Immature natural killer cell (primary cell): ENCODE measurements at regions not wholly inside any gene's neighbourhood (a gene's known extent, or its start where the extent isn't known, plus 50 kb on each side); places are given as distances from the start of the nearest gene placed in this dataset.

ENCODE experiments used
- DNase-seq, 3 donors: peaks; one replicate each; pipeline ENCODE4 v3.0.0; 2022; ENCODE audit warnings: mixed read lengths in 1 of 3
- H3K27ac Mint-ChIP-seq, 6 donors: one replicate each; pipeline ENCODE4 v1.8.0; 2020; ENCODE audit warnings: mixed read lengths in 6 of 6, mild to moderate bottlenecking in 5 of 6, inconsistent platforms in 4 of 6, moderate library complexity in 3 of 6
- H3K27me3 Mint-ChIP-seq, 3 donors: one replicate each; pipeline ENCODE4 v1.8.0; 2020 to 2021; ENCODE audit warnings: low read depth in 3 of 3, mild to moderate bottlenecking in 3 of 3, mixed read lengths in 3 of 3, moderate library complexity in 3 of 3, inconsistent platforms in 1 of 3
- H3K36me3 Mint-ChIP-seq, 3 donors: one replicate each; pipeline ENCODE4 v1.8.0; 2020; ENCODE audit warnings: mixed read lengths in 3 of 3, inconsistent platforms in 2 of 3, mild to moderate bottlenecking in 2 of 3
- H3K4me1 Mint-ChIP-seq, 2 donors: one replicate each; pipeline ENCODE4 v1.8.0; 2020; ENCODE audit warnings: inconsistent platforms in 2 of 2, mild to moderate bottlenecking in 2 of 2, mixed read lengths in 2 of 2, moderate library complexity in 1 of 2
- H3K4me3 Mint-ChIP-seq, 5 donors: one replicate each; pipeline ENCODE4 v1.8.0; 2020; ENCODE audit warnings: mild to moderate bottlenecking in 5 of 5, mixed read lengths in 5 of 5, inconsistent platforms in 3 of 5, moderate library complexity in 3 of 5
- H3K9me3 Mint-ChIP-seq, 6 donors: one replicate each; pipeline ENCODE4 v1.8.0; 2020; ENCODE audit warnings: mild to moderate bottlenecking in 6 of 6, mixed read lengths in 6 of 6, inconsistent platforms in 4 of 6, moderate library complexity in 3 of 6

GRCh38 chr16:63568164-63568563 lies 1531.9 kb upstream of the CDH8 start:
- no peaks in the 10 kb centered on the region for H3K4me1 Mint-ChIP-seq
- no peaks in the 10 kb centered on the region for H3K27me3 Mint-ChIP-seq
- H3K36me3 Mint-ChIP-seq = no peaks in the 10 kb centered on the region
- H3K27ac Mint-ChIP-seq = no peak overlapping the region
- peaks cover 2 to 56% (median 18%) of the 10 kb centered on the region in 6 donors for H3K9me3 Mint-ChIP-seq
- H3K4me3 Mint-ChIP-seq = no peak overlapping the region
- DNase-seq = no peak

GRCh38 chr16:63563819-63564505 lies 1527.7 kb upstream of the CDH8 start:
- no peaks in the 10 kb centered on the region for H3K36me3 Mint-ChIP-seq
- H3K27me3 Mint-ChIP-seq = no peaks in the 10 kb centered on the region
- no peak overlapping the region for H3K27ac Mint-ChIP-seq
- DNase-seq = no peak
- no peak overlapping the region for H3K4me3 Mint-ChIP-seq
- H3K9me3 Mint-ChIP-seq = peaks cover 15 to 65% (median 26%) of the 10 kb centered on the region in 6 donors
- H3K4me1 Mint-ChIP-seq = no peaks in the 10 kb centered on the region

GRCh38 chr16:63553980-63554379 lies 1517.7 kb upstream of the CDH8 start:
- Mint-ChIP-seq H3K9me3 (peaks cover 3 to 55% (median 17%) of the 10 kb centered on the region in 6 donors), H3K36me3 (no peaks in the 10 kb centered on the region), H3K27ac (no peak overlapping the region), H3K4me3 (no peak overlapping the region), H3K4me1 (no peaks in the 10 kb centered on the region), H3K27me3 (no peaks in the 10 kb centered on the region)
- DNase-seq = no peak

GRCh38 chr16:63539276-63539675 lies 1503.0 kb upstream of the CDH8 start:
- Mint-ChIP-seq H3K27me3 (no peaks in the 10 kb centered on the region), H3K27ac (no peak overlapping the region), H3K36me3 (no peaks in the 10 kb centered on the region), H3K4me3 (no peak overlapping the region), H3K9me3 (peaks cover 12 to 41% (median 15%) of the 10 kb centered on the region in 6 donors), H3K4me1 (no peaks in the 10 kb centered on the region)
- no peak for DNase-seq

GRCh38 chr16:63530974-63531373 lies 1494.7 kb upstream of the CDH8 start:
- Mint-ChIP-seq H3K4me3 (no peak overlapping the region), H3K9me3 (peaks cover 18 to 70% (median 32%) of the 10 kb centered on the region in 6 donors), H3K27me3 (no peaks in the 10 kb centered on the region), H3K4me1 (no peaks in the 10 kb centered on the region), H3K27ac (no peak overlapping the region), H3K36me3 (peaks cover 0 to 4% (median 0%) of the 10 kb centered on the region in 3 donors)
- DNase-seq = no peak

- no peak for DNase-seq
- peaks cover 20 to 62% (median 37%) of the 10 kb centered on the region in 6 donors for H3K9me3 Mint-ChIP-seq
- H3K36me3 Mint-ChIP-seq = peaks cover 0 to 4% (median 0%) of the 10 kb centered on the region in 3 donors
- H3K4me3 Mint-ChIP-seq = no peak overlapping the region
- no peaks in the 10 kb centered on the region for H3K27me3 Mint-ChIP-seq
- H3K27ac Mint-ChIP-seq = no peak overlapping the region
- H3K4me1 Mint-ChIP-seq = no peaks in the 10 kb centered on the region
Measured at GRCh38 chr16:63530208-63530607, 1494.0 kb upstream of the CDH8 start.

- peaks cover 20 to 58% (median 42%) of the 10 kb centered on the region in 6 donors for H3K9me3 Mint-ChIP-seq
- no peak overlapping the region for H3K4me3 Mint-ChIP-seq
- H3K36me3 Mint-ChIP-seq = peaks cover 0 to 4% (median 0%) of the 10 kb centered on the region in 3 donors
- H3K27ac Mint-ChIP-seq = no peak overlapping the region
- no peak for DNase-seq
- H3K27me3 Mint-ChIP-seq = no peaks in the 10 kb centered on the region
- no peaks in the 10 kb centered on the region for H3K4me1 Mint-ChIP-seq
Measured at GRCh38 chr16:63527404-63527803, 1491.2 kb upstream of the CDH8 start.

DNA sequence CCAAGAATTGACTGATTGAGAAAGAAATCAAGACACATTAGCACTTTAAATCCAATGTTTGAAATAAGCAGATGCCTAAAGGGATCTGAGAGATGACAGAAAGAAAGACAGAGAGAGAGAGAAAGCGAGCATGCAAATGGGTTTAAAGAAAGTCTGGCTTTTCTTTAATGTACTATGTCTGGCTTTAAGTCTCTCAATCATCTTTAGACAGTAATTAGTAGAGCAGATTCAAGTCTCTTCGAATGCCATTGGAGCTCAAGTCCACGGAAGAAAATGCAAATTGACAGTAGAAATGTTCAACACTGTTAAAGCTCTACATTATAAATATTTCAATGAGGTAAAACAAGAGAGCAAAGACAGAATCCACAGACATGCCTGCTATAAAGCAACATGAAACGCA lies 1480.2 kb upstream of the CDH8 start:
- Mint-ChIP-seq H3K27ac (no peak overlapping the region), H3K27me3 (no peaks in the 10 kb centered on the region), H3K9me3 (peaks cover 0 to 28% (median 11%) of the 10 kb centered on the region in 6 donors), H3K36me3 (no peaks in the 10 kb centered on the region), H3K4me1 (no peaks in the 10 kb centered on the region), H3K4me3 (no peak overlapping the region)
- no peak for DNase-seq

DNA sequence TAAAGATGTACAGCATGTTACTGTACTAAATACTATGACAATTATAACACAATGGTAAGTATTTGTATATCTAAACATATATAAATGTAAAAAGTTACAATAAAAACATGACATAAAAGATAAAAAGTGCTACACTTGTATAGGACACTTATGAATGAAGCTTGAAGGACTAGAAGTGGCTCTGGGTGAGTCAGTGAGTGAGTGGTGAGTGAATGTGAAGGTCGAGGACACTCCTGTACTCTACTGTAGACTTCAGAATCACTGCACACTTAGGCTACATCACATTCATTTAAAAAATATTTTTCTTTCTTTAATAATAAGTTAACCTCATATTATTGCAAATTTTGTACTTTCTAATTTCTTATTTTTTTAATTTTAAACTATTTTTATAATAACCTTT lies 1476.7 kb upstream of the CDH8 start:
- Mint-ChIP-seq H3K27me3 (no peaks in the 10 kb centered on the region), H3K9me3 (peaks cover 3 to 33% (median 12%) of the 10 kb centered on the region in 6 donors), H3K27ac (no peak overlapping the region), H3K4me3 (no peak overlapping the region), H3K4me1 (no peaks in the 10 kb centered on the region), H3K36me3 (no peaks in the 10 kb centered on the region)
- DNase-seq = no peak

DNA sequence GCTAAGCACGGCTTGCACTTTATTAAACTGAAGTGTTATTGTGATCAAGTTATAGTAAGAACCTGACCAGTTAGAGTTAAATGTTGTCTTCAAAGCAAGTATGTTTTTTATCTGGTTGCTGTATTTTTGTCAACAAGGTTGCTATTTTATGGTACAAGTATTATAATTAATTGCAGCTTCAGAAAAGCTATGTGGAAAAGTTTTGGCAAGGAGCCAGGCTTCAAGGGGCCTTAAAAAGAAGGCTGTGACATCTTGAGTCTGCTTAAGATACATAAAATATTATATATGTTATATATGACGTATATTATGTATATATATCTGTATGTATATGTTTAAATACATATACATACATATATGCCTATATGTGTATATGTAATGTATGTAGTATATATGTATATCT lies 1461.2 kb upstream of the CDH8 start:
- Mint-ChIP-seq H3K27ac (no peak overlapping the region), H3K4me1 (no peaks in the 10 kb centered on the region), H3K4me3 (no peak overlapping the region), H3K9me3 (peaks cover 2 to 64% (median 10%) of the 10 kb centered on the region in 6 donors), H3K27me3 (no peaks in the 10 kb centered on the region), H3K36me3 (no peaks in the 10 kb centered on the region)
- DNase-seq = no peak

GRCh38 chr16:63496282-63496681 lies 1460.0 kb upstream of the CDH8 start:
- Mint-ChIP-seq H3K4me1 (no peaks in the 10 kb centered on the region), H3K27me3 (no peaks in the 10 kb centered on the region), H3K9me3 (peaks cover 3 to 60% (median 7%) of the 10 kb centered on the region in 6 donors), H3K36me3 (no peaks in the 10 kb centered on the region), H3K27ac (no peak overlapping the region), H3K4me3 (no peak overlapping the region)
- no peak for DNase-seq

DNA sequence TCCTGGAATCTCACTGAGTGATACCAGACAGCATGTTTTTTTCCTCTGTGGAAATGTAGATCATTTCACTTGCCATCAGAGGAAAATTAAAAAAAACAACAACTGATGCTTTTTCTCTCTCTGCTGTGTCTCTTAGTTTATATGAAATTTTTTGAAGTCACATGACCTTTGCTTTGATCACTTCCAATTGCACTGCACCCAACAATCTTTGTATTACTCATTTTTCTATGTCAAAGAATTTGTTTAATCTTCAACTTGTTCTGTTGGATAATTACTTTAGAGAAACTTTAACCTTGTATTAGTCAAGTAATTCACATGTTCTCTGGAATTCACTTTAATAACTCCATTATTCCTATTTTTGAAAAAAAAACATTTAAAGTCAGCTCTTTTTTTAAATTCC lies 1452.7 kb upstream of the CDH8 start:
- Mint-ChIP-seq H3K27ac (no peak overlapping the region), H3K4me1 (no peaks in the 10 kb centered on the region), H3K36me3 (no peaks in the 10 kb centered on the region), H3K4me3 (no peak overlapping the region), H3K27me3 (no peaks in the 10 kb centered on the region), H3K9me3 (peaks cover 5 to 53% (median 31%) of the 10 kb centered on the region in 6 donors)
- no peak for DNase-seq

- Mint-ChIP-seq H3K4me1 (no peaks in the 10 kb centered on the region), H3K4me3 (no peak overlapping the region), H3K9me3 (peaks cover 9 to 40% (median 20%) of the 10 kb centered on the region in 6 donors), H3K27me3 (no peaks in the 10 kb centered on the region), H3K36me3 (no peaks in the 10 kb centered on the region), H3K27ac (no peak overlapping the region)
- DNase-seq = no peak
Measured at GRCh38 chr16:63481060-63481459, 1444.8 kb upstream of the CDH8 start.

DNA sequence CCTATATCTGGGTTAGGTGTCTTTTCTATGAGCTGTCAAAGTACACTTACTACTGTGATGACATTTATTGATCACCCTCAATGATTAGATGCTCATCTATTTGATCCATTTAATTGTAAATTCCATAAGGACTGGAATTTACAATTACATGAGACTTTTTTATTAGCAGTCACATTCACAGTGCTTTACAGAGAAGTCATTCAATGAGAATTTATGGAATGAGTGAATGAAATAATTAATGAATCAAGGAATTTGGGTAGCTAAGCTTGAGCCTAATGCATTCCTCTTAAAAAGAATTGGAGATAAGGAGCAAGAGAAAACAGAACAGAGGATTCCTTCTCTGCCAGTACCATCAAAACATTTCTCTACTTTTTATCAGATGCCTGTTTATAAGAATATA lies 1437.5 kb upstream of the CDH8 start:
- Mint-ChIP-seq H3K4me1 (no peaks in the 10 kb centered on the region), H3K36me3 (no peaks in the 10 kb centered on the region), H3K9me3 (peaks cover 1 to 58% (median 17%) of the 10 kb centered on the region in 6 donors), H3K4me3 (no peak overlapping the region), H3K27me3 (no peaks in the 10 kb centered on the region), H3K27ac (no peak overlapping the region)
- no peak for DNase-seq

GRCh38 chr16:63467513-63467912 lies 1431.3 kb upstream of the CDH8 start:
- no peaks in the 10 kb centered on the region for H3K27me3 Mint-ChIP-seq
- no peak overlapping the region for H3K4me3 Mint-ChIP-seq
- no peaks in the 10 kb centered on the region for H3K4me1 Mint-ChIP-seq
- H3K27ac Mint-ChIP-seq = no peak overlapping the region
- H3K36me3 Mint-ChIP-seq = no peaks in the 10 kb centered on the region
- DNase-seq = no peak
- H3K9me3 Mint-ChIP-seq = peaks cover 5 to 67% (median 21%) of the 10 kb centered on the region in 6 donors
